H1 (cell line): ENCODE measurements at regions not wholly inside any gene's neighbourhood (a gene's known extent, or its start where the extent isn't known, plus 50 kb on each side); places are given as distances from the start of the nearest gene placed in this dataset.

ENCODE experiments used
- CHD7 ChIP-seq: fragments of 300-600 bp; sonication (generic); IDR thresholded peaks from 2 replicates; pipeline ENCODE4 v1.7.1; 2012; ENCODE audit warnings: low read length, moderate library complexity, mild to moderate bottlenecking, inconsistent platforms; ENCODE audit not compliant: insufficient replicate concordance
- CTBP2 ChIP-seq: IDR thresholded peaks from 2 replicates; pipeline ENCODE4 v1.7.0; 2011; ENCODE audit warnings: borderline replicate concordance, mild to moderate bottlenecking, moderate library complexity, mixed read lengths, low read length; ENCODE audit not compliant: insufficient read depth, insufficient read length
- KDM4A ChIP-seq: IDR thresholded peaks from one replicate; pipeline ENCODE4 v1.7.1; 2012; ENCODE audit warnings: low read depth, mild to moderate bottlenecking, moderate library complexity, low read length, inconsistent platforms; ENCODE audit not compliant: severe bottlenecking
- KDM5A ChIP-seq: fragments of 200-600 bp; IDR thresholded peaks from 2 replicates; pipeline ENCODE4 v1.7.1; 2012; ENCODE audit warnings: mild to moderate bottlenecking, low read length, inconsistent platforms, mixed read lengths

- no peak for TF ChIP-seq KDM4A
- no peak for TF ChIP-seq CTBP2
- no peak for TF ChIP-seq KDM5A
- no peak for TF ChIP-seq CHD7
Observed at GRCh38 chr14:30209136-30209535, 281.5 kb upstream of the PRKD1 start (continued).
